Trophoblast cell (in vitro differentiated cells and primary cell): ENCODE measurements at regions not wholly inside any gene's neighbourhood (a gene's known extent, or its start where the extent isn't known, plus 50 kb on each side); places are given as distances from the start of the nearest gene placed in this dataset.

Experiments
- DNase-seq, 2 donors: peaks; one replicate each; pipeline ENCODE4 v3.0.0-alpha.2; 2016
- H2AFZ ChIP-seq: 2 replicates; pipeline ENCODE4 v1.6.1; 2013; ENCODE audit warnings: low read length, moderate library complexity, mild to moderate bottlenecking; ENCODE audit not compliant: insufficient read depth, poor library complexity
- H2AK5ac ChIP-seq: 2 replicates; pipeline ENCODE4 v1.6.1; 2013; ENCODE audit warnings: mild to moderate bottlenecking, low read length
- H2BK120ac ChIP-seq: 2 replicates; pipeline ENCODE4 v1.6.1; 2013; ENCODE audit warnings: low read length, mild to moderate bottlenecking, moderate library complexity; ENCODE audit not compliant: insufficient read depth, poor library complexity
- H2BK12ac ChIP-seq: 2 replicates; pipeline ENCODE4 v1.6.1; 2013; ENCODE audit warnings: mild to moderate bottlenecking, low read length, moderate library complexity
- H2BK5ac ChIP-seq: 2 replicates; pipeline ENCODE4 v1.6.1; 2013; ENCODE audit warnings: low read length, low read depth, moderate library complexity, mild to moderate bottlenecking; ENCODE audit not compliant: poor library complexity
- H3K14ac ChIP-seq: 2 replicates; pipeline ENCODE4 v1.6.1; 2013; ENCODE audit warnings: mild to moderate bottlenecking, low read length
- H3K18ac ChIP-seq: 2 replicates; pipeline ENCODE4 v1.6.1; 2013; ENCODE audit warnings: mild to moderate bottlenecking, low read length
- H3K23ac ChIP-seq: 2 replicates; pipeline ENCODE4 v1.6.1; 2013; ENCODE audit warnings: low read length
- H3K27ac ChIP-seq: 2 replicates; pipeline ENCODE4 v1.5.1; 2013; ENCODE audit warnings: low read depth, mild to moderate bottlenecking, inconsistent platforms, low read length, moderate library complexity
- H3K27me3 ChIP-seq: 2 replicates; pipeline ENCODE4 v1.6.1; 2013; ENCODE audit warnings: inconsistent platforms, mild to moderate bottlenecking, low read length, moderate library complexity; ENCODE audit not compliant: insufficient read depth
- H3K36me3 ChIP-seq, 2 experiments: 1 replicate in 1 of 2; 2 replicates in 1 of 2; pipeline ENCODE4 v1.6.1; 2013; ENCODE audit warnings: low read length in 2 of 2, mild to moderate bottlenecking in 2 of 2, moderate library complexity in 1 of 2; ENCODE audit not compliant: insufficient read depth in 2 of 2, control insufficient read depth in 1 of 2
- H3K4ac ChIP-seq: 2 replicates; pipeline ENCODE4 v1.6.1; 2013; ENCODE audit warnings: low read depth, mild to moderate bottlenecking, low read length, moderate library complexity
- H3K4me1 ChIP-seq, 2 experiments: 1 replicate in 1 of 2; 2 replicates in 1 of 2; pipeline ENCODE4 v1.6.1; 2013; ENCODE audit warnings: low read length in 2 of 2, mild to moderate bottlenecking in 2 of 2, moderate library complexity in 1 of 2; ENCODE audit not compliant: insufficient read depth in 2 of 2, control insufficient read depth in 1 of 2
- H3K4me2 ChIP-seq: 2 replicates; pipeline ENCODE4 v1.6.1; 2013; ENCODE audit warnings: inconsistent platforms, mild to moderate bottlenecking, low read length, moderate library complexity
- H3K4me3 ChIP-seq: 2 replicates; pipeline ENCODE4 v1.5.1; 2013; ENCODE audit warnings: mild to moderate bottlenecking, low read depth, low read length, inconsistent platforms
- H3K79me1 ChIP-seq: one replicate; pipeline ENCODE4 v1.6.1; 2013; ENCODE audit warnings: low read length
- H3K79me2 ChIP-seq: 2 replicates; pipeline ENCODE4 v1.6.1; 2013; ENCODE audit warnings: low read length, mild to moderate bottlenecking; ENCODE audit not compliant: control insufficient read depth, insufficient read depth, poor library complexity
- H3K9ac ChIP-seq: 2 replicates; pipeline ENCODE4 v1.6.1; 2013; ENCODE audit warnings: mild to moderate bottlenecking, low read length
- H3K9me3 ChIP-seq: 2 replicates; pipeline ENCODE4 v1.6.1; 2013; ENCODE audit warnings: low read depth, mild to moderate bottlenecking, control low read depth, inconsistent platforms, low read length; ENCODE audit not compliant: insufficient read depth
- H4K12ac ChIP-seq: 2 replicates; pipeline ENCODE4 v1.6.1; 2013; ENCODE audit warnings: low read depth, mild to moderate bottlenecking, low read length, moderate library complexity
- H4K8ac ChIP-seq: 2 replicates; pipeline ENCODE4 v1.6.1; 2013; ENCODE audit warnings: low read depth, mild to moderate bottlenecking, low read length, moderate library complexity
- H4K91ac ChIP-seq: one replicate; pipeline ENCODE4 v1.6.1; 2013; ENCODE audit warnings: low read depth, mild to moderate bottlenecking, low read length, moderate library complexity
- WGBS: extraction: QIAGEN DNeasy Blood & Tissue Kit; methylation state at CpG from one replicate; pipeline ENCODE4 v1.1.7; 2013; ENCODE audit warnings: missing lambda C conversion rate; ENCODE audit not compliant: insufficient read length, insufficient coverage; ENCODE audit errors: extremely low coverage; 5-methylcytosine and 5-hydroxymethylcytosine counted together

DNA sequence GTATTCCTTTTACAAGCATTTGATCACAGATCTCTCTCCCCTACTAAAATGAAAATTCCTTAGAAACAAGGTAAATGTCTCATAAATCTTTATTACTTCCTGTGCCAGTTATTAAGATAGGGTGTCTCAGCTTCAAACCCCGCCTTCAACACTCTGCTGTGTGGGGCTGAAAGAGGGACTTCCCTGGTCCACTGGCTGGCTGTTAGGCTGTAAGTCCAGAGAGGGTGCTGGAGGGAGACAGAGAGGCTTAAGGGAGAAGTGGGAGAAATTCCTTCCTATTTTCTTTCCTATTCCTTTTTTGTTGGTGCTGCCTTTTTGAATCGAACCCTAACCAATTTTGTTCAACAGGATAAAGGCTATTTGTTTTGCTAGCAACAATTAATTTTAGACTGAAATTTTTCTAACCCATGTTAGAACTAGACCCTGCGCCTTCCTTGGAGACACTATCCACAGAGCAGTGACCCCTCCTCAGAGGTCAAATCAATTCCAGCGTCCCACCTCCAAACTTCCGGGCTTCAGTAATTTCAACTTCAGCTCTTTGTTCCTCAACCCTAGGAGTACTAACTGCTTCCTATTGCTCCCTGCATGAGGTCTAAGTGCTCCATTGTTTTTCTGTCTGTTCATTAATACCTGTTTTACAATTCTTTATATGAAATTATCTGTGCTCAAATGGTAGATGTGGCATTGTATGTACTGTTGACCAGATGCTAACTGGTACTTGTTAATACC is 207.5 kb upstream of the OPRM1 start:
- H3K9me3 ChIP-seq = peaks cover 3% of the 10 kb centered on the region
- H2BK5ac ChIP-seq = no peak overlapping the region
- no peak overlapping the region for H3K18ac ChIP-seq
- no peak overlapping the region for H2AK5ac ChIP-seq
- no peaks in the 10 kb centered on the region for H3K79me2 ChIP-seq
- H3K4me3 ChIP-seq = no peak overlapping the region
- H2AFZ ChIP-seq = no peak overlapping the region
- H4K8ac ChIP-seq = no peak overlapping the region
- no CpG with 5 or more reads among the region's 5 CpGs for WGBS
- H3K27me3 ChIP-seq = no peaks in the 10 kb centered on the region
- no peaks in the 10 kb centered on the region for H3K79me1 ChIP-seq
- DNase-seq = no peak
- H3K9ac ChIP-seq = no peak overlapping the region
- no peak overlapping the region for H3K23ac ChIP-seq
- no peak overlapping the region for H3K4me2 ChIP-seq
- H3K27ac ChIP-seq = no peak overlapping the region
- H4K12ac ChIP-seq = no peak overlapping the region
- no peak overlapping the region for H2BK12ac ChIP-seq
- H3K4me1 ChIP-seq = no peaks in the 10 kb centered on the region
- H3K14ac ChIP-seq = no peak overlapping the region
- H3K36me3 ChIP-seq = no peaks in the 10 kb centered on the region
- no peak overlapping the region for H4K91ac ChIP-seq
- H3K4ac ChIP-seq = no peak overlapping the region
- H2BK120ac ChIP-seq = no peak overlapping the region

GRCh38 chr6:153817173-153817572 is 221.9 kb upstream of the OPRM1 start:
- Histone ChIP-seq H3K18ac (no peak overlapping the region), H3K4me2 (no peak overlapping the region), H3K79me2 (no peaks in the 10 kb centered on the region), H3K14ac (no peak overlapping the region), H3K79me1 (no peaks in the 10 kb centered on the region), H3K23ac (no peak overlapping the region), H3K4ac (no peak overlapping the region), H4K12ac (no peak overlapping the region), H4K8ac (no peak overlapping the region), H3K4me1 (no peaks in the 10 kb centered on the region), H2BK120ac (no peak overlapping the region), H3K9ac (no peak overlapping the region), H2BK5ac (no peak overlapping the region), H2BK12ac (no peak overlapping the region), H3K27ac (no peak overlapping the region), H2AFZ (no peak overlapping the region), H3K9me3 (no peaks in the 10 kb centered on the region), H4K91ac (no peak overlapping the region), H3K4me3 (no peak overlapping the region), H2AK5ac (no peak overlapping the region), H3K27me3 (no peaks in the 10 kb centered on the region), H3K36me3 (no peaks in the 10 kb centered on the region)
- no CpG with 5 or more reads among the region's 3 CpGs for WGBS
- no peak for DNase-seq

DNA sequence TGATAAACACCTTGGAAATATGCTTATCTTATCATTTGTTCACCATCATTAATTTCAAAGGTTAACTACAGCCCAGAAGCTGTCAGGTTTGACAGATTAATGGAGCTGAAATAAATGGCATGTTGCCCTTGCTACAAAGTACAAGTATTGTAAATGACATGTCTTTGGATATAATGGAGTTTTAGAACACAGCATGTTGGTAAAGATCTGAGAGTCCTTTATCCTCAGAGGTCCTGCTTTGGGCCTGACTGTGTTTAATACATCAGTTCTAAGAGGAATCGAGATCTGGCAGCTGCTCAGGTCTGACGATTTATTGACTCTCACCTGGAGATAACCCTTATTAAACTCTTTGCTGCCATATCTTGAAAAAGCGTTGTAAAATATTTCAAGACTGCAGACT is 222.7 kb upstream of the OPRM1 start:
- H3K9me3 ChIP-seq = no peaks in the 10 kb centered on the region
- H2BK120ac ChIP-seq = no peak overlapping the region
- no peak overlapping the region for H3K27ac ChIP-seq
- H3K36me3 ChIP-seq = no peaks in the 10 kb centered on the region
- H2BK12ac ChIP-seq = no peak overlapping the region
- WGBS = no CpG with 5 or more reads among the region's 3 CpGs
- H3K4me1 ChIP-seq = no peaks in the 10 kb centered on the region
- no peak overlapping the region for H3K14ac ChIP-seq
- H3K23ac ChIP-seq = no peak overlapping the region
- H3K4me3 ChIP-seq = no peak overlapping the region
- no peak overlapping the region for H2AK5ac ChIP-seq
- no peak overlapping the region for H3K18ac ChIP-seq
- no peaks in the 10 kb centered on the region for H3K27me3 ChIP-seq
- H3K9ac ChIP-seq = no peak overlapping the region
- H4K91ac ChIP-seq = no peak overlapping the region
- H3K4ac ChIP-seq = no peak overlapping the region
- no peak overlapping the region for H2BK5ac ChIP-seq
- DNase-seq = no peak
- H3K79me1 ChIP-seq = no peaks in the 10 kb centered on the region
- H4K12ac ChIP-seq = no peak overlapping the region
- no peaks in the 10 kb centered on the region for H3K79me2 ChIP-seq
- H2AFZ ChIP-seq = no peak overlapping the region
- no peak overlapping the region for H3K4me2 ChIP-seq
- H4K8ac ChIP-seq = no peak overlapping the region

GRCh38 chr6:153814136-153814535 is 224.9 kb upstream of the OPRM1 start:
- H3K14ac ChIP-seq = no peak overlapping the region
- no peaks in the 10 kb centered on the region for H3K36me3 ChIP-seq
- no peaks in the 10 kb centered on the region for H3K4me1 ChIP-seq
- no peak for DNase-seq
- no peaks in the 10 kb centered on the region for H3K9me3 ChIP-seq
- H2BK120ac ChIP-seq = no peak overlapping the region
- H3K9ac ChIP-seq = no peak overlapping the region
- no peak overlapping the region for H2BK5ac ChIP-seq
- no peaks in the 10 kb centered on the region for H3K27me3 ChIP-seq
- H3K18ac ChIP-seq = no peak overlapping the region
- H3K79me1 ChIP-seq = no peaks in the 10 kb centered on the region
- no peak overlapping the region for H3K4ac ChIP-seq
- no peak overlapping the region for H4K8ac ChIP-seq
- H3K79me2 ChIP-seq = no peaks in the 10 kb centered on the region
- no CpG with 5 or more reads among the region's 1 CpG for WGBS
- no peak overlapping the region for H2AFZ ChIP-seq
- no peak overlapping the region for H2BK12ac ChIP-seq
- H4K12ac ChIP-seq = no peak overlapping the region
- H3K23ac ChIP-seq = no peak overlapping the region
- H2AK5ac ChIP-seq = no peak overlapping the region
- H4K91ac ChIP-seq = no peak overlapping the region
- H3K4me3 ChIP-seq = no peak overlapping the region
- H3K4me2 ChIP-seq = no peak overlapping the region
- no peak overlapping the region for H3K27ac ChIP-seq
